HAP-1 (cell line): ENCODE measurements at regions not wholly inside any gene's neighbourhood (a gene's known extent, or its start where the extent isn't known, plus 50 kb on each side); places are given as distances from the start of the nearest gene placed in this dataset.

Experiments
- DNase-seq, 2 experiments: peaks; one replicate each; pipeline ENCODE4 v3.0.0-alpha.2; 2016 to 2020; ENCODE audit warnings: low spot score in 2 of 2
- H3K27me3 ChIP-seq: fragments of 250-450 bp; sonication (Bioruptor Pico); 2 replicates; pipeline ENCODE4 v1.5.1; 2020; ENCODE audit warnings: low read depth, mild to moderate bottlenecking, moderate library complexity
- H3K36me3 ChIP-seq: fragments of 250-450 bp; sonication (Bioruptor Pico); replicated peaks from 2 replicates; pipeline ENCODE4 v1.5.1; 2020; ENCODE audit warnings: mild to moderate bottlenecking
- H3K4me1 ChIP-seq: fragments of 250-450 bp; sonication (Bioruptor Pico); 2 replicates; pipeline ENCODE4 v1.5.1; 2020; ENCODE audit warnings: mild to moderate bottlenecking
- H3K4me3 ChIP-seq: fragments of 250-450 bp; sonication (Bioruptor Pico); 2 replicates; pipeline ENCODE4 v1.5.1; 2020; ENCODE audit warnings: mild to moderate bottlenecking, moderate library complexity
- H3K9me3 ChIP-seq: fragments of 250-450 bp; sonication (Bioruptor Pico); 2 replicates; pipeline ENCODE4 v1.5.1; 2020; ENCODE audit warnings: mild to moderate bottlenecking, moderate library complexity
- in situ Hi-C: fragments of 300-500 bp; cut with MboI; formaldehyde crosslinking; loops from 3 replicates; pipeline ENCODE4 v1.14.3; 2020; ENCODE audit warnings: low sequenced_read_pairs, inconsistent platforms, mixed read lengths

- no peak overlapping the region for H3K4me3 ChIP-seq
- DNase-seq: no peak
- H3K4me1 ChIP-seq: no peaks in the 10 kb centered on the region
- H3K36me3 ChIP-seq: no peaks in the 10 kb centered on the region
- H3K9me3 ChIP-seq: no peaks in the 10 kb centered on the region
- in situ Hi-C loops: no loop called here
- no peaks in the 10 kb centered on the region for H3K27me3 ChIP-seq
These were observed 207.9 kb upstream of the RAB6C start for GRCh38 chr2:129771418-129772189.

- DNase-seq: no peak
- in situ Hi-C loops: no loop called here
- Histone ChIP-seq H3K36me3 (no peaks in the 10 kb centered on the region), H3K27me3 (no peaks in the 10 kb centered on the region), H3K9me3 (no peaks in the 10 kb centered on the region), H3K4me3 (no peak overlapping the region), H3K4me1 (no peaks in the 10 kb centered on the region)
These were observed 207.3 kb upstream of the RAB6C start for GRCh38 chr2:129772190-129772579.

- no peak overlapping the region for H3K4me3 ChIP-seq
- H3K27me3 ChIP-seq: no peaks in the 10 kb centered on the region
- no peaks in the 10 kb centered on the region for H3K36me3 ChIP-seq
- H3K9me3 ChIP-seq: no peaks in the 10 kb centered on the region
- no peak for DNase-seq
- no peaks in the 10 kb centered on the region for H3K4me1 ChIP-seq
- in situ Hi-C loops: no loop called here
These were observed 203.4 kb upstream of the RAB6C start for GRCh38 chr2:129775952-129776653.

GRCh38 chr2:129777146-129777545 lies 202.3 kb upstream of the RAB6C start:
- H3K9me3 ChIP-seq: no peaks in the 10 kb centered on the region
- in situ Hi-C loops: no loop called here
- H3K27me3 ChIP-seq: no peaks in the 10 kb centered on the region
- no peaks in the 10 kb centered on the region for H3K4me1 ChIP-seq
- no peak overlapping the region for H3K4me3 ChIP-seq
- H3K36me3 ChIP-seq: no peaks in the 10 kb centered on the region
- no peak for DNase-seq

GRCh38 chr2:129777762-129778583 lies 201.5 kb upstream of the RAB6C start:
- H3K4me3 ChIP-seq: no peak overlapping the region
- no peak for DNase-seq
- H3K27me3 ChIP-seq: no peaks in the 10 kb centered on the region
- in situ Hi-C loops: no loop called here
- H3K36me3 ChIP-seq: no peaks in the 10 kb centered on the region
- no peaks in the 10 kb centered on the region for H3K4me1 ChIP-seq
- H3K9me3 ChIP-seq: no peaks in the 10 kb centered on the region

- in situ Hi-C loops: no loop called here
- no peaks in the 10 kb centered on the region; the same call in 1 of the 2 replicates for H3K27me3 ChIP-seq
These were observed 200.9 kb upstream of the RAB6C start for GRCh38 chr2:129778584-129778877.

GRCh38 chr2:129779783-129780182 lies 199.7 kb upstream of the RAB6C start:
- H3K9me3 ChIP-seq: no peaks in the 10 kb centered on the region
- no peak overlapping the region for H3K4me3 ChIP-seq
- no peaks in the 10 kb centered on the region; the same call in 1 of the 2 replicates for H3K27me3 ChIP-seq
- in situ Hi-C loops: no loop called here
- no peaks in the 10 kb centered on the region for H3K4me1 ChIP-seq
- H3K36me3 ChIP-seq: no peaks in the 10 kb centered on the region
- no peak for DNase-seq

More at GRCh38 chr2:129778584-129778877, 200.9 kb upstream of the RAB6C start:
- Histone ChIP-seq H3K4me1 (no peaks in the 10 kb centered on the region), H3K9me3 (no peaks in the 10 kb centered on the region), H3K4me3 (no peak overlapping the region), H3K36me3 (no peaks in the 10 kb centered on the region)
- no peak for DNase-seq

GRCh38 chr2:129780316-129781270 lies 198.9 kb upstream of the RAB6C start:
- H3K4me3 ChIP-seq: no peak overlapping the region
- in situ Hi-C loops: no loop called here
- H3K27me3 ChIP-seq: no peaks in the 10 kb centered on the region; the same call in 1 of the 2 replicates
- H3K9me3 ChIP-seq: no peaks in the 10 kb centered on the region
- H3K4me1 ChIP-seq: no peaks in the 10 kb centered on the region
- no peak for DNase-seq
- H3K36me3 ChIP-seq: no peaks in the 10 kb centered on the region

- Histone ChIP-seq H3K4me1 (no peaks in the 10 kb centered on the region), H3K36me3 (no peaks in the 10 kb centered on the region), H3K27me3 (no peaks in the 10 kb centered on the region; the same call in 1 of the 2 replicates), H3K9me3 (no peaks in the 10 kb centered on the region), H3K4me3 (no peak overlapping the region)
- no peak for DNase-seq
- in situ Hi-C loops: no loop called here
These were observed 197.5 kb upstream of the RAB6C start for GRCh38 chr2:129781749-129782632.

GRCh38 chr2:129782633-129782990 lies 196.9 kb upstream of the RAB6C start:
- in situ Hi-C loops: no loop called here
- no peaks in the 10 kb centered on the region for H3K4me1 ChIP-seq
- H3K4me3 ChIP-seq: no peak overlapping the region
- no peaks in the 10 kb centered on the region for H3K9me3 ChIP-seq
- no peaks in the 10 kb centered on the region for H3K36me3 ChIP-seq
- DNase-seq: no peak
- H3K27me3 ChIP-seq: no peaks in the 10 kb centered on the region; the same call in 1 of the 2 replicates

- no peaks in the 10 kb centered on the region; the same call in 1 of the 2 replicates for H3K27me3 ChIP-seq
- no peaks in the 10 kb centered on the region for H3K36me3 ChIP-seq
- in situ Hi-C loops: no loop called here
- H3K4me1 ChIP-seq: no peaks in the 10 kb centered on the region
- no peak overlapping the region for H3K4me3 ChIP-seq
- DNase-seq: no peak
- H3K9me3 ChIP-seq: no peaks in the 10 kb centered on the region
These were observed 195.0 kb upstream of the RAB6C start for GRCh38 chr2:129784486-129784885.

GRCh38 chr2:129791712-129792111 lies 187.8 kb upstream of the RAB6C start:
- Histone ChIP-seq H3K27me3 (no peaks in the 10 kb centered on the region), H3K9me3 (no peaks in the 10 kb centered on the region), H3K4me1 (no peaks in the 10 kb centered on the region), H3K4me3 (no peak overlapping the region), H3K36me3 (no peaks in the 10 kb centered on the region)
- in situ Hi-C loops: no loop called here
- no peak for DNase-seq
